ENCODE measurements at regions not wholly inside any gene's neighbourhood (a gene's known extent, or its start where the extent isn't known, plus 50 kb on each side); places are given as distances from the start of the nearest gene placed in this dataset.

- DNase-seq (ENCODE audit: low read depth in 3 of 3, low spot score in 2 of 3), result no peak
These were observed 76.3 kb upstream of the CSF3R start for GRCh38 chr1:36559061-36559460.

GRCh38 chr1:36557041-36558000, 74.6 kb upstream of the CSF3R start:
- DNase-seq (ENCODE audit: low read depth in 3 of 3, low spot score in 2 of 3), result peak in 1 of 3 donors; percentile 17

- no peak for DNase-seq (ENCODE audit: low read depth in 3 of 3, low spot score in 2 of 3)
These were observed 72.3 kb upstream of the CSF3R start for GRCh38 chr1:36555041-36555440.

DNA sequence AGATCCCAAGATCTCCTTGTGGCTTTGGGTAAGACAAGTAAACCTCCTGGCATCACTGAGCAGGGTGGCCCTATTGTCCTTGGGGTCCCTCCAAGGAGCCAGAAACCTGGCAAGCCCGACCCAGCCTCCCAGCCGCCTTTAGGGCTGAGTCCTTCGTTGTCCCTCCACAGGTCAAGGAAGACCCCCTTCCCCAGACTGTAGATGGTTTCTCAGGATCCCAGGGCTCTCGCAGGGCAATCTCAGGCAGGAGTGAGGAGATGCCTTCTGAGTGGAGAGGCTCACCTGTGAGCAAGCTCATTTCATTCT, 71.6 kb upstream of the CSF3R start:
- DNase-seq (ENCODE audit: low read depth in 3 of 3, low spot score in 2 of 3), result no peak

GRCh38 chr1:36553591-36554322, 71.0 kb upstream of the CSF3R start:
- DNase-seq (ENCODE audit: low read depth in 3 of 3, low spot score in 2 of 3), result peak; percentile 25 to 43 (median 36)

GRCh38 chr1:36542962-36543515, 60.3 kb upstream of the CSF3R start:
- no peak for DNase-seq (ENCODE audit: low read depth in 3 of 3, low spot score in 2 of 3)

DNA sequence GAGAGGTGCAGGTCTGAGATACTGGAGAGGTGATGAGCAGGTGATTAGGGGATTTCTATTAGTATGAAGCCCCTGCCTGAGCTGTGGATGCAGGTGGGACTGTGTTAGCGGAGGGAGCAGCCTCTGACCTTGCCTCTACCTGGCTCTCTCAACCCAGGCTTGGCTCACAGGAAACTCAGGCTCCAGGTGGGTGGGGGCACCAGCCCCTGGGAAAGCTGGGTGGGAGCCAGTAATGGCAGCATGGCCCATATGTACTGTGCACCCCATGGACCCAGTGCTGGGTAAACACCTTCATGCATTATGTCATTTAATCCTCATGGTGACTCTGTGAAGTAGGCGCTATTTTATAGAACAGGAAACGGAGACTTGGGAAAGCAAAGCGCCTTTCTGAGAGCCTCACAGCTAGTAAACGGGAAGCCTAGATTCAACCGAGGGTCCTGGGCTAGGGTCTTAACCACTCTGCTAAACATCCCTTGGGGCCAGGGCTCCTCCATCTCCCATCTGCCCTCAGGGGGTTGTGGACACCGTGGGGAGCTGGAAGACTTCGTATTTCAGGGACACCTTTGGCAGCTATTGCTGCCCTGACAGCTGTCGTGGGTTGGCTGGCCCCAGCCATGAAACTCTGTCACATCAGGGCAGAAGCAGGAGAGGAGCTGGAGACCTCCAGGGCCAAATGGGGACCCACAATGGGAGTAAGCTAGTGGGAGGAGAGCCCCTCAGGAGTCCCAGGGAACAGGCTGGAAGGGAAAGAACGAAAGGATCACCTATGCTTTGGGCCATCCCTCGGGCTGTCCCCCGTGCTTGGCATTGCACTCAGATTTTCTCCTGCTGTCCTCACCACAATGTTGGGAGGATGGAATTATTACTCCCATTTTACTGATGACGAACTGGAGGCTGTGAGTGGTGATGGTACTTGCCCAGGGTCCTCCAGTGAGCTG, 59.6 kb upstream of the CSF3R start:
- DNase-seq (ENCODE audit: low read depth in 3 of 3, low spot score in 2 of 3), result no peak

DNA sequence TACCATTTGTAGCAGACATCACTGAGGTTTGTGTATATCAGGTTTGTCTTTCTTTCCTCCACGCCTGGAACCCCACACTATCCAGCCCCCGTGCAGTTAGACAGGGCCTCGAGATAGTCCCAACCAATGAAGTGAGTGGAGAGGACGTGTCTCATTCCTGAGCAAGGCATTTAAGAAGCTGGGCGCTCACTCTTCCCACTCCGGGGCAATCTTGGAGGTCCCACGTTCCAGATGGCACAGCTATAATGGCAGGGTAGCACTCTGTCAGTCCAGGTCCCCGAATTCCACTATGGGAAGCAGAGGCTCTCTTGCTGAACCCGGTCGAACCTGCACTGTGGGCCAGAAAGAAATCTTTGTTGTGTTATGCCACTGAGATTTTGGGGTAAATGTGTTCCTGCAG, 57.3 kb upstream of the CSF3R start:
- DNase-seq (ENCODE audit: low read depth in 3 of 3, low spot score in 2 of 3), result no peak

DNA sequence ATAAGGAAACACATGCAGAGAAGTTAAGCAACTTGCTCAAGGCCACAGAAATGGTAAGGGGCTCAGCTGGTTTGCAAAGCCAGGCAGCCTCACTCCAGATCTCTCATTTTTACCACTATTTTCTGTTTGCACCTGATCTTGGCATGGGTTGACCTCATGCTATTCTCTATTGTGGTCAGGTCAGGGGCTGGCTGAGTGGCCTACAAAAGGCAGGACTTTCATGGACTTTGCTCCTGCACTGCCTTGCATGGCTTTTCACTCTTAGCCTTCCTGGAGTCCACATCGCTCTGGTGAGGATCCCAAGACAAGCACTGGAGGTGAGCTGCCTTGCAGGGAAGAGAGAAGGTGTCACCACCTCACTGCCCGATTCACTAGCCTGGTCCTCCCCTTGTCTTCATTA, 56.8 kb upstream of the CSF3R start:
- no peak for DNase-seq (ENCODE audit: low read depth in 3 of 3, low spot score in 2 of 3)

DNA sequence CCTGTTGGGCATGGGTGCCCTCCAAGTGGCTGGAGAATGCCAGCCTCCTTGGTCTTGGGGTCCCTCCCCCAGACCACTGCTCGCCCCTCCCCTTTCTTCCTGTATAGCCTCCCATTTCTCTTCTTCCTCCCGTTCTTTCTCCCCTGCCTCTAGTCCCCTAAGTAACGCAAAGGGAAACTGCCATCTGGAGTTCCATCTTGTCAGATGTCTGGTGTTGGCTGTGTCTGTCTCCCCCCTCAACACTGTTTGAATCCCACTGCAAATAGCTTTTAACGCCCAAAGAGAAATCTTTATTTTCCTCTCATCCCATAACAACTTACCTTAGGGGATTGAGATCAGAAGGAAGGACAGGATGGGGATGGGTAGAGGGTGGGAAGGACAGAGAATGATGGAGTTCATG, 55.3 kb upstream of the CSF3R start:
- DNase-seq (ENCODE audit: low read depth in 3 of 3, low spot score in 2 of 3), result no peak

- DNase-seq (ENCODE audit: low read depth in 3 of 3, low spot score in 2 of 3), result no peak
These were observed 54.6 kb upstream of the CSF3R start for GRCh38 chr1:36537190-36537768.

DNA sequence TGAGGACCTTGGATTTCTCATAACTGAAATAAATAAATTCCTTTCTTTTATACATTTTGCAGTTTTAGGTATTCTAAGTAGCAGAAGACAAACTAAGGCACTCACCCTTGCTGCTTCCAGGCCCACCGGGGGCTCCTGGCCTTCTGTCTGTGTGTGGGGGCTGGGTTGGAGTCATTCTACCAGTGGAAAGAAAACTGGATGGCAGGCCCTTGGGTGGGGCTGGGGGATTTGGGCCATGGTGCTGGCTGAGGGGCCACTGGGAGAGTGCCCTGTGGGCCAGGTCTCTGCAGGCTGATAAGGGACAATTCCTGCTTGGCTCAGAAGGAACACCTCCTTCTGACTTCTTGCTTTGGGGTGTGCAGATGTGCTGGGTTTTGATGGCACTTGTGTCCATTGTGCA, 54.0 kb upstream of the CSF3R start:
- no peak for DNase-seq (ENCODE audit: low read depth in 3 of 3, low spot score in 2 of 3)

GRCh38 chr1:36534711-36535412, 52.1 kb upstream of the CSF3R start:
- no peak for DNase-seq (ENCODE audit: low read depth in 3 of 3, low spot score in 2 of 3)

- DNase-seq (ENCODE audit: low read depth in 3 of 3, low spot score in 2 of 3), result no peak
These were observed 51.2 kb upstream of the CSF3R start for GRCh38 chr1:36533897-36534296.

DNA sequence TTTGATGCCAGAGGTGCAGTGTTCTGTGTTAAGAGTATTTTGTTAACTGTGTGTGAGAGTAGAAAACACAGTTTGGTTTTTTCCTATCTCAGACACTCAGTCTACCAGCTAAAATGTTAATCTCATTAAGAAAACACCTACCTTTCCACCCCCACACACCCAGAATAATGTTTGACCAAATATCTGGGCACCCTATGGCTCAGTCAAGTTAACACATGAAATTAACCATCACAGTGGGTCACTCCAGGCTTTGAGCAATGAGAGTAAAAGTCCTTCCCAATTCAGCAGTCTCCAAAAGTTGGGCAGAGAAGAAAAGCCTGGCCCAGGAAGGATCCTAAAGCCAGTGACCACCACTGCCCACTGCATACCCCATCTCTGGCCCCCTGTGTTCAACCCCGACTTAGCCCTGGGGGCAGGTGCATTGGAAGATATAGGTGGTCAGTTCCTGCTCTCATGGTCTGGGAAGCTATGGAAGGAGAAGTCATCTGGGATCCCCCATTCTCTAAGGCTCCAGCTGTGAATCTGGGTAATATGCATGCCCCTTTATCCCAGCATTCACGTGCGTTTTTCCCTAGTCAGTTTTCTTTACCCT, 50.2 kb upstream of the CSF3R start:
- no peak for DNase-seq (ENCODE audit: low read depth in 3 of 3, low spot score in 2 of 3)
